Endothelial cell of umbilical vein (primary cell): ENCODE measurements at regions not wholly inside any gene's neighbourhood (a gene's known extent, or its start where the extent isn't known, plus 50 kb on each side); places are given as distances from the start of the nearest gene placed in this dataset.
A peak's percentile ranks its signal among the peaks of the same experiment; 100 is the strongest.

Source experiments
- BruUV-seq: library from RNA; stranded (reverse); fragments of 400-500 nt; replicated peaks from 2 replicates; lab custom pipeline; 2021; lab: Mats Ljungman, UMichigan
- CTCF ChIA-PET: fragments of 300-600, 350-600 bp; sonication (Branson Sonifier 250); formaldehyde crosslinking; loops from one replicate; lab custom pipeline; 2021; ENCODE audit warnings: antibody characterized with exemption, inconsistent platforms; lab: Charles Lee
- POLR2A ChIA-PET: fragments of 300-600, 350-600 bp; sonication (Branson Sonifier 250); formaldehyde crosslinking; loops from one replicate; lab custom pipeline; 2021; ENCODE audit warnings: antibody characterized with exemption, inconsistent platforms; lab: Charles Lee
- DNase-seq: peaks from one replicate; pipeline ENCODE4 v3.0.0-alpha.2; 2011; ENCODE audit warnings: low read depth, low spot score
- FAIRE-seq: peaks from 2 replicates; lab custom pipeline; 2011; peaks lifted over from hg19 to GRCh38; lab: Jason Lieb, UNC
- H2AFZ ChIP-seq: 2 replicates; pipeline ENCODE4 v1.6.0; 2012; ENCODE audit warnings: low read depth, low read length, control low read depth, inconsistent platforms
- H3K27ac ChIP-seq: 2 replicates; pipeline ENCODE4 v1.5.1; 2011; ENCODE audit warnings: low read depth, mild to moderate bottlenecking, control low read depth, low read length, moderate library complexity; ENCODE audit not compliant: insufficient read depth
- H3K27me3 ChIP-seq, 2 experiments: 2 replicates each; pipeline versions ENCODE4 v1.6.0 to v1.6.1; 2011; ENCODE audit warnings: low read length in 2 of 2, mixed read lengths in 1 of 2; ENCODE audit not compliant: control insufficient read depth in 2 of 2, insufficient read depth in 2 of 2
- H3K36me3 ChIP-seq, 2 experiments: 2 replicates in 1 of 2; 3 replicates in 1 of 2; pipeline ENCODE4 v1.5.1; 2011; ENCODE audit warnings: low read length in 2 of 2, mild to moderate bottlenecking in 1 of 2, moderate library complexity in 1 of 2; ENCODE audit not compliant: control insufficient read depth in 2 of 2, insufficient read depth in 2 of 2; ENCODE audit errors: extremely low read depth in 1 of 2
- H3K4me1 ChIP-seq: 3 replicates; pipeline ENCODE4 v1.5.1; 2011; ENCODE audit warnings: mild to moderate bottlenecking, low read length; ENCODE audit not compliant: control insufficient read depth, insufficient read depth; ENCODE audit errors: extremely low read depth
- H3K4me2 ChIP-seq: 2 replicates; pipeline ENCODE4 v1.6.1; 2011; ENCODE audit warnings: low read length, control low read depth, mixed read lengths; ENCODE audit not compliant: insufficient read depth
- H3K4me3 ChIP-seq, 3 experiments: fragments of 200-600 bp in 1 of 3; sonication (generic), shearing (Covaris generic) in 1 of 3; replicated peaks in 1 of 3; 2 replicates each; pipeline ENCODE4 v1.5.1; 2011 to 2016; ENCODE audit warnings: control low read depth in 3 of 3, low read length in 3 of 3, mild to moderate bottlenecking in 2 of 3, inconsistent platforms in 1 of 3, low read depth in 1 of 3, moderate library complexity in 1 of 3; ENCODE audit not compliant: insufficient read depth in 1 of 3
- H3K79me2 ChIP-seq: 2 replicates; pipeline ENCODE4 v1.6.0; 2012; ENCODE audit warnings: low read length, inconsistent platforms; ENCODE audit not compliant: control insufficient read depth, insufficient read depth
- H3K9ac ChIP-seq: replicated peaks from 2 replicates; pipeline ENCODE3; 2011; ENCODE audit warnings: low read length, control low read depth; ENCODE audit not compliant: insufficient read depth; ENCODE audit errors: extremely low read depth
- H3K9me1 ChIP-seq: replicated peaks from 3 replicates; pipeline ENCODE4 v1.6.0; 2011; ENCODE audit warnings: mild to moderate bottlenecking, low read length; ENCODE audit not compliant: control insufficient read depth, insufficient read depth; ENCODE audit errors: extremely low read depth
- H3K9me3 ChIP-seq: replicated peaks from 2 replicates; pipeline ENCODE4 v1.5.1; 2012; ENCODE audit warnings: low read length, inconsistent platforms; ENCODE audit not compliant: control insufficient read depth, insufficient read depth
- H4K20me1 ChIP-seq: replicated peaks from 2 replicates; pipeline ENCODE3; 2011; ENCODE audit warnings: mild to moderate bottlenecking, low read length; ENCODE audit not compliant: control insufficient read depth, insufficient read depth; ENCODE audit errors: extremely low read depth
- CTCF ChIP-seq, 2 donors: IDR thresholded peaks; 1 replicate in 1 of 2; 2 replicates in 1 of 2; pipeline ENCODE4 v1.5.1; 2011; ENCODE audit warnings: low read length in 2 of 2, mild to moderate bottlenecking in 2 of 2, moderate library complexity in 2 of 2, control low read depth in 1 of 2, inconsistent platforms in 1 of 2, low read depth in 1 of 2; ENCODE audit not compliant: insufficient read depth in 1 of 2; ENCODE audit errors: extremely low read depth in 1 of 2
- FOS ChIP-seq: IDR thresholded peaks from 2 replicates; pipeline ENCODE4 v1.6.1; 2011; ENCODE audit warnings: mild to moderate bottlenecking, low read length, moderate library complexity, borderline replicate concordance; ENCODE audit not compliant: insufficient read depth
- GATA2 ChIP-seq: IDR thresholded peaks from 2 replicates; pipeline ENCODE4 v1.7.0; 2011; ENCODE audit warnings: low read depth, mild to moderate bottlenecking, moderate library complexity, mixed read lengths, low read length; ENCODE audit not compliant: insufficient read length, insufficient read depth
- JUN ChIP-seq: IDR thresholded peaks from 2 replicates; pipeline ENCODE4 v1.6.1; 2011; ENCODE audit warnings: borderline replicate concordance, low read depth; ENCODE audit not compliant: insufficient read length, insufficient read depth
- POLR2A ChIP-seq: IDR thresholded peaks from 2 replicates; pipeline ENCODE4 v1.6.1; 2012; ENCODE audit warnings: low read depth, mild to moderate bottlenecking, control low read depth, low read length
- POLR2AphosphoS5 ChIP-seq: IDR thresholded peaks from 2 replicates; pipeline ENCODE4 v1.6.1; 2012; ENCODE audit warnings: low read depth, mild to moderate bottlenecking, control low read depth, low read length, moderate library complexity; ENCODE audit not compliant: insufficient read depth
- dilution Hi-C: fragments of 300-500 bp; cut with MboI; formaldehyde crosslinking; loops from one replicate; pipeline ENCODE4 v1.15.0; 2019; ENCODE audit warnings: low sequenced_read_pairs; ENCODE audit not compliant: extremely low pct_ligation_motif_present
- intact Hi-C: fragments of 100-400 bp; cut with micrococcal nuclease; formaldehyde crosslinking; loops from one replicate; pipeline ENCODE4 v1.10.0; 2022
- TF ChIP-seq, protein P1 (sequence below): IDR thresholded peaks from 2 replicates; pipeline ENCODE4 v1.6.1; 2011; ENCODE audit not compliant: insufficient read depth, insufficient read length

- H3K27ac ChIP-seq: no peak overlapping the region
- no peaks in the 10 kb centered on the region for H3K9me1 ChIP-seq
- no TSS peak for BruUV-seq
- H3K79me2 ChIP-seq: no peaks in the 10 kb centered on the region
- DNase-seq (peak; percentile 77), FAIRE-seq (peak; percentile 72)
- ChIA-PET POLR2A (no interaction called here), CTCF (interaction anchor here (1.0 to 2.2 kb wide), 3 partner anchors 10 to 90 kb away, joined by 4 to 9 read pairs (median 7); no protein-coding TSS in a partner anchor)
- no peaks in the 10 kb centered on the region for H3K27me3 ChIP-seq
- dilution Hi-C loops: no loop called here
- H3K36me3 ChIP-seq: no peaks in the 10 kb centered on the region
- H3K4me1 ChIP-seq: peaks cover 27% of the 10 kb centered on the region
- H3K9ac ChIP-seq: no peak overlapping the region
- H3K4me2 ChIP-seq: no peak overlapping the region
- intact Hi-C loops: loop anchor here (5.0 to 10.0 kb wide), 2 partner anchors 381 to 563 kb away; no protein-coding TSS in a partner anchor
- no peaks in the 10 kb centered on the region for H3K9me3 ChIP-seq
- H2AFZ ChIP-seq: no peak overlapping the region
- peak; percentile 71 for TF ChIP-seq GATA2
- TF ChIP-seq FOS: peak; percentile 42
- no peak for TF ChIP-seq POLR2A
- no peak overlapping the region for H3K4me3 ChIP-seq
- no peaks in the 10 kb centered on the region for H4K20me1 ChIP-seq
These were observed 99.6 kb upstream of the BMPER start for GRCh38 chr7:33805630-33806233.

- ChIA-PET POLR2A (no interaction called here), CTCF (interaction anchor here (1.0 to 2.5 kb wide), 6 partner anchors 10 to 563 kb away, joined by 4 to 9 read pairs (median 8); no protein-coding TSS in a partner anchor)
- no peaks in the 10 kb centered on the region for H4K20me1 ChIP-seq
- no peak overlapping the region for H3K27ac ChIP-seq
- peak overlapping the region; percentile 18 for H2AFZ ChIP-seq
- H3K4me2 ChIP-seq: no peak overlapping the region
- peaks cover 27% of the 10 kb centered on the region for H3K4me1 ChIP-seq
- no peaks in the 10 kb centered on the region for H3K79me2 ChIP-seq
- no TSS peak for BruUV-seq
- intact Hi-C loops: loop anchor here (5.0 to 10.0 kb wide), 2 partner anchors 382 to 564 kb away; no protein-coding TSS in a partner anchor
- H3K36me3 ChIP-seq: no peaks in the 10 kb centered on the region
- TF ChIP-seq JUN (no peak), FOS (no peak), CTCF (IDR thresholded peaks at IDR 0.05; ENCODE audit: extremely low read depth in 1 of 2, insufficient read depth in 1 of 2, low read depth in 1 of 2, low read length in 2 of 2) (no peak), POLR2A (no peak), POLR2AphosphoS5 (no peak)
- TF ChIP-seq, protein P1, sequence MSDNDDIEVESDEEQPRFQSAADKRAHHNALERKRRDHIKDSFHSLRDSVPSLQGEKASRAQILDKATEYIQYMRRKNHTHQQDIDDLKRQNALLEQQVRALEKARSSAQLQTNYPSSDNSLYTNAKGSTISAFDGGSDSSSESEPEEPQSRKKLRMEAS: no peak
- no peaks in the 10 kb centered on the region for H3K9me3 ChIP-seq
- dilution Hi-C loops: no loop called here
- H3K9me1 ChIP-seq: no peaks in the 10 kb centered on the region
- H3K27me3 ChIP-seq: no peaks in the 10 kb centered on the region
- H3K9ac ChIP-seq: no peak overlapping the region
- peak; percentile 41 for DNase-seq
- FAIRE-seq: peak; percentile 53
- no peak overlapping the region for H3K4me3 ChIP-seq
These were observed 98.8 kb upstream of the BMPER start for GRCh38 chr7:33806298-33807154.
